K562 (cell line): ENCODE measurements at regions not wholly inside any gene's neighbourhood (a gene's known extent, or its start where the extent isn't known, plus 50 kb on each side); places are given as distances from the start of the nearest gene placed in this dataset.

Experiments used
- CAMTA2 ChIP-seq: fragments of 250-450 bp; sonication (Bioruptor Pico); conservative IDR thresholded peaks from 2 replicates; pipeline ENCODE4 v1.5.1; 2022
- CBX3 ChIP-seq, 2 experiments: IDR thresholded peaks; 1 replicate in 1 of 2; 2 replicates in 1 of 2; pipeline ENCODE4 v1.6.1; 2012; ENCODE audit warnings: inconsistent platforms in 2 of 2, low read length in 2 of 2, borderline replicate concordance in 1 of 2, control low read depth in 1 of 2
- DACH1 ChIP-seq: fragments of 450-650 bp; IDR thresholded peaks from 2 replicates; pipeline ENCODE4 v1.6.1; 2018; ENCODE audit not compliant: partially characterized antibody
- FOXJ2 ChIP-seq: fragments of 200-800 bp; sonication (Bioruptor generic); IDR thresholded peaks from 2 replicates; pipeline ENCODE4 v1.6.1; 2016; ENCODE audit warnings: missing genetic modification characterization, missing compliant biosample characterization
- HMG20B ChIP-seq: fragments of 250-450 bp; sonication (Bioruptor Pico); IDR thresholded peaks from 2 replicates; pipeline ENCODE4 v1.5.0; 2021; ENCODE audit warnings: mild to moderate bottlenecking
- TEAD1 ChIP-seq, 2 experiments: fragments of 450-650 bp in 1 of 2; sonication (generic) in 1 of 2; formaldehyde crosslinking; IDR thresholded peaks; 2 replicates each; pipeline versions ENCODE4 v1.4.0 to v1.8.0; 2020 to 2022; ENCODE audit warnings: mild to moderate bottlenecking in 2 of 2, missing genetic modification reagents in 1 of 2
- ZBTB1 ChIP-seq: sonication (generic); formaldehyde crosslinking; IDR thresholded peaks from 2 replicates; pipeline ENCODE4 v1.8.1; 2023; ENCODE audit warnings: missing genetic modification reagents, low read depth, mild to moderate bottlenecking, borderline replicate concordance
- ZFP30 ChIP-seq: fragments of 250-450 bp; sonication (Bioruptor Pico); IDR thresholded peaks from 2 replicates; pipeline ENCODE4 v1.8.0; 2022; ENCODE audit warnings: moderate library complexity, mild to moderate bottlenecking, inconsistent platforms, borderline replicate concordance
- ZNF23 ChIP-seq: fragments of 250-450 bp; sonication (Bioruptor Pico); IDR thresholded peaks from 2 replicates; pipeline ENCODE4 v1.4.0; 2020; ENCODE audit warnings: mild to moderate bottlenecking
- TF ChIP-seq, protein P1 (sequence below): fragments of 200-600 bp; sonication (generic); IDR thresholded peaks from one replicate; pipeline ENCODE4 v1.6.1; 2012; ENCODE audit warnings: mild to moderate bottlenecking, low read depth, low read length, inconsistent platforms
- TF ChIP-seq, protein P2 (sequence below): fragments of 250-450 bp; sonication (Bioruptor Pico); IDR thresholded peaks from 2 replicates; pipeline ENCODE4 v1.8.0; 2021; ENCODE audit warnings: mild to moderate bottlenecking, moderate library complexity
- TF ChIP-seq, protein P3 (sequence below): IDR thresholded peaks from 2 replicates; pipeline ENCODE4 v1.6.1; 2011; ENCODE audit warnings: borderline replicate concordance, low read depth, mild to moderate bottlenecking, moderate library complexity, low read length; ENCODE audit not compliant: insufficient read depth, poor library complexity, severe bottlenecking

DNA sequence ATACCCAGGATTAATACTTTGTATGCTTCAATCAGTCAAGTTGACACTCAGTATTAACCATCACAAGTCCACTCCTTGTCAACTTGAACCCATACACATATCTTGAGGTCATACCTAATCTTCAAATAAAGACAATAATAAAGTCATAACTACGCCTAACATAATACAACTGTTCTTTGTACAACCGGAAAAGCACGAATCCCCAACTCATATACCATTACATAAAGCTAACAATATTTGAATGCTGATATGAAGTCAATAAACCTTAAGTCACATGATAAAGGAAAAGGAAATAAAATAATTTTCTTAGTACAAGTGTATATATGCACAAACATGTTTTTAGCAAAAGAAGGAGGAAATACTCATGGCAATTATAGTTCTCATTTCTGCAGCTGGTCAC lies 770.6 kb upstream of the GYPC start (continued):
- TF ChIP-seq, protein P1, sequence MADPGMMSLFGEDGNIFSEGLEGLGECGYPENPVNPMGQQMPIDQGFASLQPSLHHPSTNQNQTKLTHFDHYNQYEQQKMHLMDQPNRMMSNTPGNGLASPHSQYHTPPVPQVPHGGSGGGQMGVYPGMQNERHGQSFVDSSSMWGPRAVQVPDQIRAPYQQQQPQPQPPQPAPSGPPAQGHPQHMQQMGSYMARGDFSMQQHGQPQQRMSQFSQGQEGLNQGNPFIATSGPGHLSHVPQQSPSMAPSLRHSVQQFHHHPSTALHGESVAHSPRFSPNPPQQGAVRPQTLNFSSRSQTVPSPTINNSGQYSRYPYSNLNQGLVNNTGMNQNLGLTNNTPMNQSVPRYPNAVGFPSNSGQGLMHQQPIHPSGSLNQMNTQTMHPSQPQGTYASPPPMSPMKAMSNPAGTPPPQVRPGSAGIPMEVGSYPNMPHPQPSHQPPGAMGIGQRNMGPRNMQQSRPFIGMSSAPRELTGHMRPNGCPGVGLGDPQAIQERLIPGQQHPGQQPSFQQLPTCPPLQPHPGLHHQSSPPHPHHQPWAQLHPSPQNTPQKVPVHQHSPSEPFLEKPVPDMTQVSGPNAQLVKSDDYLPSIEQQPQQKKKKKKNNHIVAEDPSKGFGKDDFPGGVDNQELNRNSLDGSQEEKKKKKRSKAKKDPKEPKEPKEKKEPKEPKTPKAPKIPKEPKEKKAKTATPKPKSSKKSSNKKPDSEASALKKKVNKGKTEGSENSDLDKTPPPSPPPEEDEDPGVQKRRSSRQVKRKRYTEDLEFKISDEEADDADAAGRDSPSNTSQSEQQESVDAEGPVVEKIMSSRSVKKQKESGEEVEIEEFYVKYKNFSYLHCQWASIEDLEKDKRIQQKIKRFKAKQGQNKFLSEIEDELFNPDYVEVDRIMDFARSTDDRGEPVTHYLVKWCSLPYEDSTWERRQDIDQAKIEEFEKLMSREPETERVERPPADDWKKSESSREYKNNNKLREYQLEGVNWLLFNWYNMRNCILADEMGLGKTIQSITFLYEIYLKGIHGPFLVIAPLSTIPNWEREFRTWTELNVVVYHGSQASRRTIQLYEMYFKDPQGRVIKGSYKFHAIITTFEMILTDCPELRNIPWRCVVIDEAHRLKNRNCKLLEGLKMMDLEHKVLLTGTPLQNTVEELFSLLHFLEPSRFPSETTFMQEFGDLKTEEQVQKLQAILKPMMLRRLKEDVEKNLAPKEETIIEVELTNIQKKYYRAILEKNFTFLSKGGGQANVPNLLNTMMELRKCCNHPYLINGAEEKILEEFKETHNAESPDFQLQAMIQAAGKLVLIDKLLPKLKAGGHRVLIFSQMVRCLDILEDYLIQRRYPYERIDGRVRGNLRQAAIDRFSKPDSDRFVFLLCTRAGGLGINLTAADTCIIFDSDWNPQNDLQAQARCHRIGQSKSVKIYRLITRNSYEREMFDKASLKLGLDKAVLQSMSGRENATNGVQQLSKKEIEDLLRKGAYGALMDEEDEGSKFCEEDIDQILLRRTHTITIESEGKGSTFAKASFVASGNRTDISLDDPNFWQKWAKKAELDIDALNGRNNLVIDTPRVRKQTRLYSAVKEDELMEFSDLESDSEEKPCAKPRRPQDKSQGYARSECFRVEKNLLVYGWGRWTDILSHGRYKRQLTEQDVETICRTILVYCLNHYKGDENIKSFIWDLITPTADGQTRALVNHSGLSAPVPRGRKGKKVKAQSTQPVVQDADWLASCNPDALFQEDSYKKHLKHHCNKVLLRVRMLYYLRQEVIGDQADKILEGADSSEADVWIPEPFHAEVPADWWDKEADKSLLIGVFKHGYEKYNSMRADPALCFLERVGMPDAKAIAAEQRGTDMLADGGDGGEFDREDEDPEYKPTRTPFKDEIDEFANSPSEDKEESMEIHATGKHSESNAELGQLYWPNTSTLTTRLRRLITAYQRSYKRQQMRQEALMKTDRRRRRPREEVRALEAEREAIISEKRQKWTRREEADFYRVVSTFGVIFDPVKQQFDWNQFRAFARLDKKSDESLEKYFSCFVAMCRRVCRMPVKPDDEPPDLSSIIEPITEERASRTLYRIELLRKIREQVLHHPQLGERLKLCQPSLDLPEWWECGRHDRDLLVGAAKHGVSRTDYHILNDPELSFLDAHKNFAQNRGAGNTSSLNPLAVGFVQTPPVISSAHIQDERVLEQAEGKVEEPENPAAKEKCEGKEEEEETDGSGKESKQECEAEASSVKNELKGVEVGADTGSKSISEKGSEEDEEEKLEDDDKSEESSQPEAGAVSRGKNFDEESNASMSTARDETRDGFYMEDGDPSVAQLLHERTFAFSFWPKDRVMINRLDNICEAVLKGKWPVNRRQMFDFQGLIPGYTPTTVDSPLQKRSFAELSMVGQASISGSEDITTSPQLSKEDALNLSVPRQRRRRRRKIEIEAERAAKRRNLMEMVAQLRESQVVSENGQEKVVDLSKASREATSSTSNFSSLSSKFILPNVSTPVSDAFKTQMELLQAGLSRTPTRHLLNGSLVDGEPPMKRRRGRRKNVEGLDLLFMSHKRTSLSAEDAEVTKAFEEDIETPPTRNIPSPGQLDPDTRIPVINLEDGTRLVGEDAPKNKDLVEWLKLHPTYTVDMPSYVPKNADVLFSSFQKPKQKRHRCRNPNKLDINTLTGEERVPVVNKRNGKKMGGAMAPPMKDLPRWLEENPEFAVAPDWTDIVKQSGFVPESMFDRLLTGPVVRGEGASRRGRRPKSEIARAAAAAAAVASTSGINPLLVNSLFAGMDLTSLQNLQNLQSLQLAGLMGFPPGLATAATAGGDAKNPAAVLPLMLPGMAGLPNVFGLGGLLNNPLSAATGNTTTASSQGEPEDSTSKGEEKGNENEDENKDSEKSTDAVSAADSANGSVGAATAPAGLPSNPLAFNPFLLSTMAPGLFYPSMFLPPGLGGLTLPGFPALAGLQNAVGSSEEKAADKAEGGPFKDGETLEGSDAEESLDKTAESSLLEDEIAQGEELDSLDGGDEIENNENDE = no peak
- TF ChIP-seq TEAD1 (CRISPR knock-in tag; IDR thresholded peaks at IDR 0.05) (no peak), CBX3 (IDR thresholded peaks at IDR 0.05; ENCODE audit: borderline replicate concordance in 1 of 2, low read length in 2 of 2) (no peak), ZNF23 (CRISPR knock-in tag) (no peak), HMG20B (CRISPR knock-in tag) (no peak), CAMTA2 (no peak), ZFP30 (CRISPR knock-in tag) (no peak), ZBTB1 (CRISPR knock-in tag) (no peak), FOXJ2 (no peak), DACH1 (no peak)
- TF ChIP-seq, protein P2, sequence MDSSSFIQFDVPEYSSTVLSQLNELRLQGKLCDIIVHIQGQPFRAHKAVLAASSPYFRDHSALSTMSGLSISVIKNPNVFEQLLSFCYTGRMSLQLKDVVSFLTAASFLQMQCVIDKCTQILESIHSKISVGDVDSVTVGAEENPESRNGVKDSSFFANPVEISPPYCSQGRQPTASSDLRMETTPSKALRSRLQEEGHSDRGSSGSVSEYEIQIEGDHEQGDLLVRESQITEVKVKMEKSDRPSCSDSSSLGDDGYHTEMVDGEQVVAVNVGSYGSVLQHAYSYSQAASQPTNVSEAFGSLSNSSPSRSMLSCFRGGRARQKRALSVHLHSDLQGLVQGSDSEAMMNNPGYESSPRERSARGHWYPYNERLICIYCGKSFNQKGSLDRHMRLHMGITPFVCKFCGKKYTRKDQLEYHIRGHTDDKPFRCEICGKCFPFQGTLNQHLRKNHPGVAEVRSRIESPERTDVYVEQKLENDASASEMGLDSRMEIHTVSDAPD (CRISPR knock-in tag) = no peak
- TF ChIP-seq, protein P3, sequence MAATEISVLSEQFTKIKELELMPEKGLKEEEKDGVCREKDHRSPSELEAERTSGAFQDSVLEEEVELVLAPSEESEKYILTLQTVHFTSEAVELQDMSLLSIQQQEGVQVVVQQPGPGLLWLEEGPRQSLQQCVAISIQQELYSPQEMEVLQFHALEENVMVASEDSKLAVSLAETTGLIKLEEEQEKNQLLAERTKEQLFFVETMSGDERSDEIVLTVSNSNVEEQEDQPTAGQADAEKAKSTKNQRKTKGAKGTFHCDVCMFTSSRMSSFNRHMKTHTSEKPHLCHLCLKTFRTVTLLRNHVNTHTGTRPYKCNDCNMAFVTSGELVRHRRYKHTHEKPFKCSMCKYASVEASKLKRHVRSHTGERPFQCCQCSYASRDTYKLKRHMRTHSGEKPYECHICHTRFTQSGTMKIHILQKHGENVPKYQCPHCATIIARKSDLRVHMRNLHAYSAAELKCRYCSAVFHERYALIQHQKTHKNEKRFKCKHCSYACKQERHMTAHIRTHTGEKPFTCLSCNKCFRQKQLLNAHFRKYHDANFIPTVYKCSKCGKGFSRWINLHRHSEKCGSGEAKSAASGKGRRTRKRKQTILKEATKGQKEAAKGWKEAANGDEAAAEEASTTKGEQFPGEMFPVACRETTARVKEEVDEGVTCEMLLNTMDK = no peak
